Colonic mucosa (tissue), 4 donors: ENCODE measurements at regions not wholly inside any gene's neighbourhood (a gene's known extent, or its start where the extent isn't known, plus 50 kb on each side); places are given as distances from the start of the nearest gene placed in this dataset.

Source experiments
- DNase-seq: peaks from one replicate; pipeline ENCODE4 v3.0.0-alpha.2; 2020
- H3K27ac ChIP-seq: fragments of 200-600 bp; one replicate; pipeline ENCODE4 v1.8.0; 2021
- H3K27me3 ChIP-seq: fragments of 200-600 bp; one replicate; pipeline ENCODE4 v1.8.0; 2021
- H3K36me3 ChIP-seq: fragments of 200-600 bp; one replicate; pipeline ENCODE4 v1.8.0; 2021
- H3K4me1 ChIP-seq: fragments of 200-600 bp; one replicate; pipeline ENCODE4 v1.8.0; 2021; ENCODE audit warnings: mild to moderate bottlenecking
- H3K4me3 ChIP-seq: fragments of 200-600 bp; one replicate; pipeline ENCODE4 v1.8.0; 2021
- H3K9ac ChIP-seq, 2 donors: one replicate each; pipeline ENCODE4 v1.7.0; 2013; ENCODE audit warnings: control low read depth in 2 of 2, low read depth in 2 of 2, low read length in 2 of 2
- H3K9me3 ChIP-seq: fragments of 200-600 bp; one replicate; pipeline ENCODE4 v1.8.0; 2021
- CTCF ChIP-seq: fragments of 200-600 bp; IDR thresholded peaks from one replicate; pipeline ENCODE4 v1.8.0; 2022; ENCODE audit warnings: antibody characterized with exemption, mild to moderate bottlenecking
- intact Hi-C: fragments of 100-400 bp; cut with DNase I; formaldehyde crosslinking; loops from one replicate; pipeline ENCODE4 v1.14.1; 2022
- donor health status: healthy.
- donor health status: DM: no; HTN: no; CAD: no.
- donor health status: DM: no; HTN: no; CAD: no.

GRCh38 chr6:21350926-21351325 is 242.6 kb upstream of the SOX4 start:
- Histone ChIP-seq H3K27me3 (no peaks in the 10 kb centered on the region), H3K9ac (no peak overlapping the region), H3K4me1 (no peaks in the 10 kb centered on the region), H3K4me3 (no peak overlapping the region), H3K9me3 (no peaks in the 10 kb centered on the region), H3K36me3 (no peaks in the 10 kb centered on the region), H3K27ac (no peak overlapping the region)
- TF ChIP-seq CTCF: no peak
- no peak for DNase-seq
- intact Hi-C loops: no loop called here

- H3K27ac ChIP-seq: no peak overlapping the region
- no peaks in the 10 kb centered on the region for H3K4me1 ChIP-seq
- no peaks in the 10 kb centered on the region for H3K9me3 ChIP-seq
- intact Hi-C loops: no loop called here
- TF ChIP-seq CTCF: no peak
- H3K36me3 ChIP-seq: no peaks in the 10 kb centered on the region
- DNase-seq: no peak
- H3K27me3 ChIP-seq: no peaks in the 10 kb centered on the region
- H3K9ac ChIP-seq: no peak overlapping the region
- H3K4me3 ChIP-seq: no peak overlapping the region
These were observed 241.4 kb upstream of the SOX4 start for GRCh38 chr6:21352131-21352530.

- Histone ChIP-seq H3K9ac (no peak overlapping the region), H3K9me3 (no peaks in the 10 kb centered on the region), H3K4me1 (no peaks in the 10 kb centered on the region), H3K4me3 (no peak overlapping the region), H3K36me3 (no peaks in the 10 kb centered on the region), H3K27me3 (no peaks in the 10 kb centered on the region), H3K27ac (no peak overlapping the region)
- intact Hi-C loops: no loop called here
- TF ChIP-seq CTCF: no peak
- DNase-seq: peak; percentile 38
These were observed 238.7 kb upstream of the SOX4 start for GRCh38 chr6:21354805-21355238.

GRCh38 chr6:21355638-21356037 is 237.9 kb upstream of the SOX4 start:
- Histone ChIP-seq H3K27me3 (no peaks in the 10 kb centered on the region), H3K27ac (no peak overlapping the region), H3K4me1 (no peaks in the 10 kb centered on the region), H3K9me3 (no peaks in the 10 kb centered on the region), H3K9ac (no peak overlapping the region), H3K4me3 (no peak overlapping the region), H3K36me3 (no peaks in the 10 kb centered on the region)
- intact Hi-C loops: no loop called here
- no peak for TF ChIP-seq CTCF
- no peak for DNase-seq

- H3K36me3 ChIP-seq: no peaks in the 10 kb centered on the region
- no peak for TF ChIP-seq CTCF
- H3K9ac ChIP-seq: no peak overlapping the region
- no peak overlapping the region for H3K4me3 ChIP-seq
- intact Hi-C loops: no loop called here
- H3K4me1 ChIP-seq: no peaks in the 10 kb centered on the region
- no peak for DNase-seq
- no peaks in the 10 kb centered on the region for H3K9me3 ChIP-seq
- H3K27ac ChIP-seq: no peak overlapping the region
- no peaks in the 10 kb centered on the region for H3K27me3 ChIP-seq
These were observed 236.3 kb upstream of the SOX4 start for GRCh38 chr6:21357262-21357661.

GRCh38 chr6:21359926-21360325 is 233.6 kb upstream of the SOX4 start:
- no peak overlapping the region for H3K4me3 ChIP-seq
- H3K9ac ChIP-seq: no peak overlapping the region
- H3K27me3 ChIP-seq: no peaks in the 10 kb centered on the region
- no peaks in the 10 kb centered on the region for H3K9me3 ChIP-seq
- H3K27ac ChIP-seq: no peak overlapping the region
- no peaks in the 10 kb centered on the region for H3K36me3 ChIP-seq
- no peaks in the 10 kb centered on the region for H3K4me1 ChIP-seq
- TF ChIP-seq CTCF: no peak
- intact Hi-C loops: no loop called here
- no peak for DNase-seq
